HepG2 (cell line): ENCODE measurements at regions not wholly inside any gene's neighbourhood (a gene's known extent, or its start where the extent isn't known, plus 50 kb on each side); places are given as distances from the start of the nearest gene placed in this dataset.

ENCODE experiments used
- ATAC-seq: fragments of 200-7000 bp; cut with Tn5 transposase; 3 replicates; pipeline ENCODE4 v1.9.1; 2020; ENCODE audit warnings: mild to moderate bottlenecking, moderate library complexity
- BruUV-seq: library from RNA; stranded (reverse); fragments of 400-500 nt; replicated peaks from 2 replicates; lab custom pipeline; 2021; lab: Mats Ljungman, UMichigan
- CTCF ChIA-PET: fragments of 300-600 bp; formaldehyde crosslinking; extraction: SDS; loops from one replicate; lab custom pipeline; 2021; ENCODE audit warnings: low total read pairs, inconsistent platforms, low intra/inter-chr PET ratio; lab: Yijun Ruan, JAX
- POLR2A ChIA-PET: fragments of 350-600 bp; sonication (Branson Sonifier 250); formaldehyde crosslinking; loops from one replicate; lab custom pipeline; 2020; ENCODE audit warnings: antibody characterized with exemption, inconsistent platforms; lab: Yijun Ruan, JAX
- DNase-seq: peaks from one replicate; pipeline ENCODE4 v3.0.0-alpha.2; 2015; ENCODE audit warnings: low spot score
- FAIRE-seq: peaks from 3 replicates; lab custom pipeline; 2011; peaks lifted over from hg19 to GRCh38; lab: Jason Lieb, UNC
- H2AFZ ChIP-seq: one replicate; pipeline ENCODE4 v1.6.1; 2011; ENCODE audit warnings: low read length, inconsistent platforms
- H3K27ac ChIP-seq: fragments of 300-600 bp; 3 replicates; pipeline ENCODE4 v1.8.0; 2011; ENCODE audit warnings: mixed run types, mild to moderate bottlenecking, mixed read lengths, low read length, inconsistent platforms; ENCODE audit not compliant: insufficient read depth; ENCODE audit errors: extremely low read length
- H3K27me3 ChIP-seq, 2 experiments: fragments of 200-600 bp in 1 of 2; 2 replicates in 1 of 2; 3 replicates in 1 of 2; pipeline versions ENCODE4 v1.6.0 to v1.8.0; 2011; ENCODE audit warnings: low read length in 2 of 2, mild to moderate bottlenecking in 2 of 2, moderate library complexity in 2 of 2, inconsistent platforms in 1 of 2; ENCODE audit not compliant: insufficient read depth in 2 of 2, control insufficient read depth in 1 of 2
- H3K36me3 ChIP-seq, 2 experiments: fragments of 200-600 bp in 1 of 2; replicated peaks in 1 of 2; 2 replicates in 1 of 2; 3 replicates in 1 of 2; pipeline versions ENCODE4 v1.5.1 to v1.8.0; 2011; ENCODE audit warnings: low read length in 2 of 2, inconsistent platforms in 1 of 2; ENCODE audit not compliant: insufficient read depth in 2 of 2, control insufficient read depth in 1 of 2
- H3K4me1 ChIP-seq: 2 replicates; pipeline ENCODE4 v1.5.1; 2012; ENCODE audit warnings: low read length, inconsistent platforms; ENCODE audit not compliant: insufficient read depth
- H3K4me2 ChIP-seq: 2 replicates; pipeline ENCODE4 v1.6.0; 2011; ENCODE audit warnings: low read depth, low read length, inconsistent platforms
- H3K4me3 ChIP-seq, 3 experiments: fragments of 200-600 bp in 1 of 3; sonication (generic), shearing (Covaris generic) in 1 of 3; replicated peaks in 1 of 3; 2 replicates each; pipeline ENCODE4 v1.5.1; 2011 to 2016; ENCODE audit warnings: low read length in 3 of 3, inconsistent platforms in 2 of 3, low read depth in 2 of 3, mild to moderate bottlenecking in 2 of 3, control low read depth in 1 of 3, mixed read lengths in 1 of 3; ENCODE audit not compliant: insufficient read depth in 1 of 3
- H3K79me2 ChIP-seq: one replicate; pipeline ENCODE4 v1.6.1; 2011; ENCODE audit warnings: low read length, inconsistent platforms; ENCODE audit not compliant: insufficient read depth
- H3K9ac ChIP-seq: 2 replicates; pipeline ENCODE4 v1.6.0; 2011; ENCODE audit warnings: mild to moderate bottlenecking, low read depth, low read length, inconsistent platforms; ENCODE audit not compliant: insufficient read depth
- H3K9me3 ChIP-seq: 2 replicates; pipeline ENCODE4 v1.5.1; 2012; ENCODE audit warnings: mild to moderate bottlenecking, low read length
- H4K20me1 ChIP-seq: 2 replicates; pipeline ENCODE4 v1.6.0; 2011; ENCODE audit warnings: inconsistent platforms, mild to moderate bottlenecking, low read length, moderate library complexity; ENCODE audit not compliant: insufficient read depth
- DRAP1 ChIP-seq: IDR thresholded peaks from 2 replicates; pipeline ENCODE4 v1.6.1; 2016; ENCODE audit warnings: missing genetic modification reagents, missing compliant biosample characterization
- MTF2 ChIP-seq: sonication (generic); formaldehyde crosslinking; IDR thresholded peaks from 2 replicates; pipeline ENCODE4 v1.5.0; 2020; ENCODE audit warnings: missing genetic modification reagents, borderline replicate concordance
- NFE2 ChIP-seq: sonication (generic); formaldehyde crosslinking; IDR thresholded peaks from 2 replicates; pipeline ENCODE4 v1.4.0; 2020; ENCODE audit warnings: missing genetic modification reagents
- NFYC ChIP-seq: IDR thresholded peaks from 2 replicates; pipeline ENCODE4 v1.6.1; 2016; ENCODE audit warnings: missing genetic modification reagents, missing compliant biosample characterization
- RELA ChIP-seq: sonication (generic); formaldehyde crosslinking; IDR thresholded peaks from 2 replicates; pipeline ENCODE4 v1.4.0; 2020; ENCODE audit warnings: missing genetic modification reagents
- ZNF577 ChIP-seq: sonication (generic); formaldehyde crosslinking; IDR thresholded peaks from 2 replicates; pipeline ENCODE4 v1.4.0; 2020; ENCODE audit warnings: mild to moderate bottlenecking, low read depth, missing genetic modification reagents, borderline replicate concordance
- ZNF770 ChIP-seq: sonication (generic); formaldehyde crosslinking; IDR thresholded peaks from 2 replicates; pipeline ENCODE4 v1.5.0; 2020; ENCODE audit warnings: mild to moderate bottlenecking, missing genetic modification reagents
- ZNF790 ChIP-seq: sonication (generic); formaldehyde crosslinking; IDR thresholded peaks from 2 replicates; pipeline ENCODE4 v1.8.0; 2022; ENCODE audit warnings: missing genetic modification reagents, mild to moderate bottlenecking, borderline replicate concordance
- WGBS: methylation state at CpG from one replicate; pipeline ENCODE4 v1.1.6; 2017; ENCODE audit warnings: low lambda C conversion rate; 5-methylcytosine and 5-hydroxymethylcytosine counted together
- in situ Hi-C: cut with HindIII; loops from 2 replicates; pipeline ENCODE4 v1.10.0; 2017; ENCODE audit warnings: low pct_unique_long_range_greater_than_20kb; ENCODE audit not compliant: extremely low pct_ligation_motif_present
- intact Hi-C: fragments of 100-400 bp; cut with micrococcal nuclease; formaldehyde crosslinking; loops from one replicate; pipeline ENCODE4 v1.10.0; 2022; ENCODE audit not compliant: unreplicated experiment
- TF ChIP-seq, protein P1 (sequence below): sonication (generic); formaldehyde crosslinking; IDR thresholded peaks from 2 replicates; pipeline ENCODE4 v1.8.1; 2023; ENCODE audit warnings: missing genetic modification reagents, inconsistent platforms, borderline replicate concordance
- TF ChIP-seq, protein P2 (sequence below): sonication (generic); formaldehyde crosslinking; IDR thresholded peaks from 2 replicates; pipeline ENCODE4 v1.4.0; 2020; ENCODE audit warnings: missing genetic modification reagents

DNA sequence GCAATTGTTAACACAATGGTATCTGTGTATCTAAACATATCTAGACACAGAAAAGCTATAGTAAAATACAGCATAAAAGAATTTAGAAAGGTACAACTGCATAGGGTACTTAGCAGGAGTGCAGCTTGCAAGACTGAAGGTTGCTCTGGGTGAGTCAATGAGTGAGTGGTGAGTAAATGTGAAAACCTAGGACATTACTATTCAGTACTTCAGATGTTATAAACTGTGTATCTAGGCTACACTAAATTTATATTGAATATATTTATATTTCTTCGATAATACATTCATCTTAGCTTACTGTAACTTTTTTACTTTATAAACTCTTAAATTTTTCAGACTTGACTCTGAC is 409.0 kb upstream of the DCN start:
- Histone ChIP-seq H2AFZ (no peak overlapping the region), H3K27me3 (no peaks in the 10 kb centered on the region), H3K4me3 (no peak overlapping the region), H4K20me1 (no peaks in the 10 kb centered on the region), H3K9ac (no peak overlapping the region), H3K27ac (no peak overlapping the region), H3K4me1 (no peaks in the 10 kb centered on the region), H3K79me2 (no peaks in the 10 kb centered on the region), H3K36me3 (no peaks in the 10 kb centered on the region), H3K9me3 (no peaks in the 10 kb centered on the region), H3K4me2 (no peak overlapping the region)
- ChIA-PET CTCF (no interaction called here), POLR2A (no interaction called here)
- FAIRE-seq = no peak
- no peak for DNase-seq
- no peak for TF ChIP-seq RELA
- no peak for TF ChIP-seq MTF2
- no peak for TF ChIP-seq NFYC (CRISPR knock-in tag)
- no peak for TF ChIP-seq ZNF770 (CRISPR knock-in tag)
- no peak for TF ChIP-seq ZNF577 (CRISPR knock-in tag)
- no peak for TF ChIP-seq DRAP1
- TF ChIP-seq, protein P1, sequence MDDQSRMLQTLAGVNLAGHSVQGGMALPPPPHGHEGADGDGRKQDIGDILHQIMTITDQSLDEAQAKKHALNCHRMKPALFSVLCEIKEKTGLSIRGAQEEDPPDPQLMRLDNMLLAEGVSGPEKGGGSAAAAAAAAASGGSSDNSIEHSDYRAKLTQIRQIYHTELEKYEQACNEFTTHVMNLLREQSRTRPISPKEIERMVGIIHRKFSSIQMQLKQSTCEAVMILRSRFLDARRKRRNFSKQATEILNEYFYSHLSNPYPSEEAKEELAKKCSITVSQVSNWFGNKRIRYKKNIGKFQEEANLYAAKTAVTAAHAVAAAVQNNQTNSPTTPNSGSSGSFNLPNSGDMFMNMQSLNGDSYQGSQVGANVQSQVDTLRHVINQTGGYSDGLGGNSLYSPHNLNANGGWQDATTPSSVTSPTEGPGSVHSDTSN (CRISPR knock-in tag) = no peak
- TF ChIP-seq NFE2 (CRISPR knock-in tag) = no peak
- TF ChIP-seq, protein P2, sequence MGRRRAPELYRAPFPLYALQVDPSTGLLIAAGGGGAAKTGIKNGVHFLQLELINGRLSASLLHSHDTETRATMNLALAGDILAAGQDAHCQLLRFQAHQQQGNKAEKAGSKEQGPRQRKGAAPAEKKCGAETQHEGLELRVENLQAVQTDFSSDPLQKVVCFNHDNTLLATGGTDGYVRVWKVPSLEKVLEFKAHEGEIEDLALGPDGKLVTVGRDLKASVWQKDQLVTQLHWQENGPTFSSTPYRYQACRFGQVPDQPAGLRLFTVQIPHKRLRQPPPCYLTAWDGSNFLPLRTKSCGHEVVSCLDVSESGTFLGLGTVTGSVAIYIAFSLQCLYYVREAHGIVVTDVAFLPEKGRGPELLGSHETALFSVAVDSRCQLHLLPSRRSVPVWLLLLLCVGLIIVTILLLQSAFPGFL (CRISPR knock-in tag) = no peak
- no peak for TF ChIP-seq ZNF790 (CRISPR knock-in tag)
- ATAC-seq = no peak
- in situ Hi-C loops (no loop called here), intact Hi-C loops (no loop called here)
- 3% methylated on average over 1 of the region's 1 CpG for WGBS
- no TSS peak for BruUV-seq
